Caki2 (cell line): ENCODE measurements at regions not wholly inside any gene's neighbourhood (a gene's known extent, or its start where the extent isn't known, plus 50 kb on each side); places are given as distances from the start of the nearest gene placed in this dataset.
"Not testable (repeated sequence)": the region's sequence is repeated elsewhere in the genome, so short reads cannot be mapped to it uniquely, and the experiment has no call there.

ENCODE experiments used
- DNase-seq: peaks from one replicate; pipeline ENCODE4 v3.0.0-alpha.2; 2015; ENCODE audit warnings: low read depth
- in situ Hi-C: cut with HindIII; loops from 2 replicates; pipeline ENCODE4 v1.10.0; 2016; ENCODE audit warnings: low sequenced_read_pairs, low pct_unique_long_range_greater_than_20kb, mixed read lengths

- in situ Hi-C loops = no loop called here
- no peak for DNase-seq
Measured at GRCh38 chr22:35475545-35475944, 65.1 kb upstream of the RASD2 start.

DNA sequence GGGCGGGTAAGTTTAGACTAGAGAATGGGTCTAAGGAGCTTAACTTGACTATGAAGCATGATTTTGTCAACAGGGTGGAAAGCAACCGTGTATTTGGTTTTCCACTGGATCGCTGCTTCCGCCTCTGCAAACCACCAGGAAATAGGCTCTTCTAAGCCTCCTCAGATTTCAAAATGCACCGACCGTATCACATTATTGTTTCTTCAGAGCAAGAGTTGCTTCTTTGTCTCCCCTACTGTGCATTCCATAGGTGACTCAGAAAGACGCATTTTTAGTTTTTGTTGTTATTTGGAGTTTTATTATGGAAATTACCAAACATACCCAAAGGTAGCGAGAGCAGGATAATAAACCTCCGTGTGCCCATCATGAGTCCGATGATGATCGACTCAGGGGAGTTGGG, 64.3 kb upstream of the RASD2 start:
- in situ Hi-C loops = no loop called here
- peak; percentile 64 for DNase-seq

DNA sequence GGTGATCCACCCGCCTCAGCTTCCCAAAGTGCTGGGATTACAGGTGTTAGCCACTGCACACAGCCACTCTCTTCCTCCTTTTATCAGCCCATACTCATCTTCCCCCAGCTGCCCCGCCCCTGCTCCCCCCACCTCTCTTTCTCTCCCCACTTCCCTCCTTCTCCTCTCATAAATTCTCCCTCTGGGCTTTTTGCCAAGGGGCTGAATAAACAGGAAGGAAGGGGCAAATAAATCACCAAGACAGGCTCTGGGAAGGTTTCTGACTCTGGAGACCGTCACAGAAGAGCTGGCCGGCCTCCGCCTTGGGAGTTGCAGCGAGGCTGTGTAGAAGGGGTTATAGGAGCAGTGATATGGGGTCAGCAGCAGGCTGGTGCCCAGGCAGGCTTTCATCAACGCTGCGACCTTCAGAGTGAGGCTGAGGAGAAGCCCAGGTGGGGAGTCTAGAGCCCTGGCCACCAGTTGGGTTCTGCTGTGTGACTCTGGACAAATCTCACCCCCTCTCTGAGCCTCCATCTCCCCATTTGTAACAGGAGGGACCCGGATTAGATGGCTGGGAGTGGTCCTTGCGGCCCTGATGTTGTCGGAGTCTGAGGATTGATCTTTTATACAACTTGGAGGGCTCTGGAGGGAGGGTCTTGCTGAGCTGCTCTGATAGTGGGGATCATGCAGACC, 62.6 kb upstream of the RASD2 start:
- in situ Hi-C loops = no loop called here
- DNase-seq = peak; percentile 94

GRCh38 chr22:35478633-35479107, 62.0 kb upstream of the RASD2 start:
- no peak for DNase-seq
- in situ Hi-C loops = no loop called here

GRCh38 chr22:35479359-35479758, 61.3 kb upstream of the RASD2 start:
- DNase-seq = no peak
- in situ Hi-C loops = no loop called here

GRCh38 chr22:35479985-35480550, 60.6 kb upstream of the RASD2 start:
- DNase-seq = peak; percentile 66
- in situ Hi-C loops = no loop called here

GRCh38 chr22:35480627-35481550, 59.7 kb upstream of the RASD2 start:
- DNase-seq = no peak
- in situ Hi-C loops = no loop called here

- no peak for DNase-seq
- in situ Hi-C loops = no loop called here
Measured at GRCh38 chr22:35482311-35482710, 58.3 kb upstream of the RASD2 start.

GRCh38 chr22:35482974-35483373, 57.7 kb upstream of the RASD2 start:
- DNase-seq = no peak
- in situ Hi-C loops = no loop called here

DNA sequence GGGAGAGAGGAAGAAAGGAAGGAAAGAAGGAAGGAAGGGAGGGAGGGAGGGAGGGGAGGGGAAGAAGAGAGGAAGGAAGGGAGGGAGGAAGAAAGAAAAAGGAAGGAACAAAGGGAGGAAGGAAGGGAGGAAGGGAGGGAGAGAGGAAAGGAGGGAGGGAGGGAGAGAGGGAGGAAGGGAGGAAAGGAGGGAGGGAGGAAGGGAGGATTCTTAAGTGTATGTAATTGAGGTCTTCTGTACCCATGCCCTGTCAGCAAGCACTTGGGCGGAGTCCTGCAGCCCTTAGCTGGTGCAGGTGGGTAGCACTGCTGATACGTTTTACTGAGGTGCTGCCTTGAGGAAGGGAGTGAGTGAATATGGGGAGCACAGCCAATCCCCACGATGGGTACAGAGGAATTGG, 56.9 kb upstream of the RASD2 start:
- in situ Hi-C loops = no loop called here

DNA sequence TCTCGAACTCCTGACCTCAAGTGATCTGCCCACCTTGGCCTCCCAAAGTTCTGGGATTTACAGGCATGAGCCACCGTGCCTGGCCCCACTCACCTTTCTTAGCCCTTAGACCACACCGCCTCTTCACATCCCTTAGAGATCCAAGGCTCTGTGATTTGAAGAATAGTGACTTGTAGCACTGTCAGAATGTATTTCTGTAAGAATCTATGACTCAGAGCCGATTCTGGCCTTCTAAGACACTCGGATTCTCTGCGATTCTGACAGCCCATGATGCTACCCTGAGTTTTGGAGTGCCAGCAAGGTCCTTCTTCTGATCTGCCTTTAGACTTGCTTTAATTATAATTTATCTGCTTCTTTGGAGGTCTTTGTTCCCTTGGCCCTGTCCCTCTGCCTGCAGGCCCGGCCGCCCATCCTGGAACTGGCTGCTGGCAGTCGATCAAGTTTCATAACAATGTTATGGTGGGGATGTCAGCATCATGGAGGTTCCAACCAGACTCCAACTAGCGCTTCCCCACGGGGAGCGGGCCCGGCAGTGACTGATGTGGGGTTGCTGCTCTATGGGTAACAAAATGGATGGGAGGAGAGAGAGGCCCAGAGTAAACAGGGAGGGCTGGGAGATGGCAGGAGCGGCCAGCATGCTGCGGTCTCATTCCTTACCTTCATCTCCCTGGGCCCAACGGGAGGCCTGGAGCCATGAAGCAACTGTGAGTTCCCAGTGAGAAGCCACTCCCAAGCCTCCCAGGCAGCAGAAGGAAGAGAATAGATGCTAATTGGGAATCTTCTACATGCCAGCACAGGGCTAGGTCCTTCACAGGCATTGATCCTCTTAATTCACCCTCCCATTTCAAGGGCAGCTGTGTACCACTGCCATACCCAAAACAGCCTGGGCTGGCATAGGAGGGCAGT, 55.7 kb upstream of the RASD2 start:
- in situ Hi-C loops = no loop called here
- DNase-seq = no peak

More for the DNA sequence above, 56.9 kb upstream of the RASD2 start:
- no peak for DNase-seq

DNA sequence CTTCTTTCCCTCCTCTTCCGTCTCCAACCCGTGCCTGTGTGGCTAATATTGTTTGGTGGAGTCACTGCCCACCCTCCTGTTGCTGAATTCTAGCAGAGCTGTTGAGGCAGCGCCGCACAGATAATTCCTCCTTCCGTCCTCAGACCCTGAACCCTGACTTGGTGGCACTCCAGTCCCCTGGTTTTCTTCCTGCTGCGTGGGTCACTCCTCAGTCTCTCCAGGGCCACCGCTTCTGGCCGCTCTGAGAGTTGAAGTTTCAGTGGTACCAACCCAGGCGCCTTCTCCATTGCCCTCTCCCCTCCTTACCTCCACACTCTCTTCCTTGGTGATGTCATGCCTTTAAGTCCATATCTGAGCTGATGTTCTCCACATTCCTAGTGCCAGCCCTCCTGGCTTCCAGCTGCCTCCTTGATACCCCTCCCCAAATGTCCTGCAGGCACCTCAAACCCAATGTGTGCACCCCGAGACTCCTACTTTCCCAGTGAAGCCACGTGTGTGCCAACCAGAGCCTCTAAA, 54.5 kb upstream of the RASD2 start:
- in situ Hi-C loops = no loop called here

GRCh38 chr22:35487623-35488022, 53.0 kb upstream of the RASD2 start:
- in situ Hi-C loops, DNase-seq: not testable (repeated sequence)

More for the DNA sequence above, 54.5 kb upstream of the RASD2 start:
- DNase-seq = no peak

- in situ Hi-C loops = no loop called here
- no peak for DNase-seq
Measured at GRCh38 chr22:35488513-35488912, 52.1 kb upstream of the RASD2 start.

DNA sequence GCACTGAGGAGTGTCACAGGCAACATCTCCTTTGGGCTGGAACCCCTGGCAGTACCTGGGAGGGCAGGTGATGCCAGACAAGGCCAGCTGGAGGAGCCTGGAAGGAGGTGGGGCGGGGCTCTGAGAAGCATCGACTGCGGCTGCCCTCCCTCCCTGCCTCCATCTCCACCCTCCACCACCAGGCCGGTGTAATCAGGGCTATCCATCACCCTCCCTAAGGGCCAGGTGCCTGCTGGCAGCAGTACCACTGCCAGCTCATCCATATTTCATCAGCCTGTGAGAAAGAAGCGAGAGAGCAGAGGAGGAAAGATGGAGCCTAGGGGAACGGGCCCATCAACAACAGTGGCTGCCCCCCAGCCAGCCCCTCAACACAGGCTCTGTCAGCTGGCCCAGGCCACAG, 51.4 kb upstream of the RASD2 start:
- DNase-seq = no peak
- in situ Hi-C loops = no loop called here
